GM19351 (cell line): ENCODE measurements at regions not wholly inside any gene's neighbourhood (a gene's known extent, or its start where the extent isn't known, plus 50 kb on each side); places are given as distances from the start of the nearest gene placed in this dataset.
"Not testable (repeated sequence)": the region's sequence is repeated elsewhere in the genome, so short reads cannot be mapped to it uniquely, and the experiment has no call there.

Experiments
- ATAC-seq: cut with Tn5 transposase; IDR thresholded peaks from one replicate; pipeline ENCODE4 v1.9.1; 2021; ENCODE audit warnings: mild to moderate bottlenecking, moderate library complexity; ENCODE audit not compliant: unreplicated experiment

- peak; percentile 42 for ATAC-seq
Measured at GRCh38 chr9:110008663-110009062, 199.3 kb downstream of the C9orf152 start.

DNA sequence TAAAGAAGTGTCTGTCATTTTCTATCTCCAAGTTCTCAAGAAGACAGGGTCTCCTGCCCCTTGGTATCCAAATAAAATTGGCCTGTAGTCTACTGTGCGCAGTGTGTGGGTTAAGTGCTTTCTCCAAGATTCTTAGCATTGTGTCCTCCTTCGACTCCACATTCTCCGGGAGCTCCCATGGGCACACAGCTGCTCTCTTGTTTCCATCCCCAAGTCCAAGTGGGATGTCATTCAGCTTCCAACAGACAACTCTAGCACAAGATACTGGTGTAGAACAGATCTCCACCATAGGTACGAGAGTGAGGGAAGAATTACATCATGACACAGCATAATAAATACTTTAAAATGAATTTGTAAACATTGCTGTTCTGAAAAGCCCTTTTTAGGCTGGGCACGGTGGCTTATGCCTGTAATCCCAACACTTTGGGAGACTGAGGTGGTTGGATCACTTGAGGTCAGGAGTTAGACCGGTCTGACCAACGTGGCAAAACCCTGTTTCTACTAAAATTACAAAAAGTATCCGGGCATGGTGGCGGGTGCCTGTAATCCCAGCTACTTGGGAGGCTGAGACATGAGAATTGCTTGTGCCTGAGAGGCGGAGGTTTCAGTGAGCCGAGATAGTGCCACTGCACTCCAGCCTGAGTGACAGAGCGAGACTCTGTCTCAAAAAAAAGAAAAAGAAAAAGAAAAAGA lies 196.2 kb downstream of the C9orf152 start:
- ATAC-seq = no peak

- ATAC-seq = no peak
Measured at GRCh38 chr9:110013064-110013463, 194.9 kb downstream of the C9orf152 start.

DNA sequence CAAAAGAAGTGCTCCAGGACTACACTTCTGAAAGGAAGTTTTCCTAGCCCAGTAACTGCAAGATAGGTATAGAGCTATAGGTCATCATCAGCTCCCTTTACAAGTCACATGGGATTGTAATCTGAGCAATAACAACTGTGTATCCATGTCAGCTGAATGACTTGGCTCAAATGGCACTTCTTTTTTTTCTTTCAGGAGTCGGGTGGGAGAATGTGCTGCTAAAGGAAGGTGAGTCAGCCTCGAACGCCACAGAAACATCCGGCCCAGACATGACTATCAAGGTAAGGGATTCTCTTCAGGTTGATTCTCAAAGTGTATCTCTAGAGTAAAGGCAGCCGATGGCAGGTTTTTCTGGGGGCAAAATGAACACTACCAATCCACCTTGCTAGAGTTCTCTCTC lies 192.2 kb downstream of the C9orf152 start:
- ATAC-seq = no peak

- ATAC-seq = no peak
Measured at GRCh38 chr9:110016340-110016739, 191.6 kb downstream of the C9orf152 start.

- not testable (repeated sequence) for ATAC-seq
Measured at GRCh38 chr9:110020216-110020615, 187.7 kb downstream of the C9orf152 start.

GRCh38 chr9:110021891-110022290 lies 186.1 kb downstream of the C9orf152 start:
- ATAC-seq = peak; percentile 97

DNA sequence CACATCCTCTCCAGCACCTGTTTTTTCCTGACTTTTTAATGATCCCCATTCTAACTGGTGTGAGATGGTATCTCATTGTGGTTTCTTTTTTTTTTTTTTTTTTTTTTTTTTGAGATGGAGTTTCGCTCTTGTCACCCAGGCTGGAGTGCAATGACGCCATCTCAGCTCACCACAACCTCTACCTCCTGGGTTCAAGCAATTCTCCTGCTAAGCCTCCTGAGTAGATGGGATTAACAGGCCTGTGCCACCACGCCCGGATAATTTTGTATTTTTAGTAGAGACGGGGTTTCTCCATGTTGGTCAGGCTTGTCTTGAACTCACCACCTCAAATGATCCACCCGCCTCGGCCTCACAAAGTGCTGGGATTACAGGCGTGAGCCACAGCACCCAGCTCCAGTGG lies 184.7 kb downstream of the C9orf152 start:
- ATAC-seq = not testable (repeated sequence)

DNA sequence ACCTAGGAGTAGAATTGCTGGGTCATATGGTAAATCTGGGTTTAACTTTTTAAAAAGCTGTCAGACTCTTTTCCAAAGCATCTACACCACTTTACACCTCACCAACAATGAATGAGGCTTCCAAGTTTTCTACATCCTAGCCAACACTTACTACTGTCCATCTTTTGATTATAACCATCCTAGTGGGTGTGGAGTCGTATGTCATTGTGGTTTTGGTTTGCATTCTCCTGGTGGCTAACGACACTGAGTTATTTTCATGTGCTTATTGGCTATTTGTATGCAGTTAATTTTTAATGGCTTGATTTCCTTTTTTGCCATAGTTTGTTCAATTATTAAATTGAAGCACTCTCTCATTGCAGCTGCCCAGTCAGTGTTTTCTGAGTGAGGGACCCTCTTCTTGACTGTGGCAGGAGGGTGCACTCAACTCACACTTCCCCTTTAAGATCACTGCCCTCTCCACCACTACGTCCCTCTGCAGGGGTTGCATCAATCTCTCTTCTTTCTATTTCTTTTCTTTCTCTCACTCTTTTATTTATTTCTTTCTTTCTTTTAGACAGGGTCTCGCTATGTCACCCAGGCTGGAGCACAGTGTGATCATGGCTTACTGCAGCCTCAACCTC lies 182.3 kb downstream of the C9orf152 start:
- no peak for ATAC-seq

DNA sequence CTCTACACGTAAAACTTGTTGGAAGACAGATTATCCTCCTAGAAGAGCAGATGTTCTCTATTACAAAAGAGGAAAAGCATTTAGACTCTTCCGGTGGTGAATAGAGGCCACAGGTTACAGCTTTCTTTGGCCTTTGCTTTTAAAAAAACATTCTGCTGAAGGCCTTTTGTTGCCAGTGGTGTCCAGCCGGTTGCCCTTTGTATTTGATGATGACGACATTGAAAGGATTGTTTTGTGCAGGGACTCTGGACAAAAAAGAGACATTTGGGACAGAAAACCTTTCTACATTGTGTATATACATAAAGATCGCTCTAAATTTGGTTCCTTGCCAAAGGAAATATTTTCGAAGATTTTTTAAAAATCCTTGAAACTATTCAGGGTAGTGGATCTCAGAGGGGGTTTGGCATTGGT lies 180.3 kb downstream of the C9orf152 start:
- ATAC-seq = no peak

- ATAC-seq = no peak
Measured at GRCh38 chr9:110028271-110028670, 179.7 kb downstream of the C9orf152 start.

GRCh38 chr9:110028676-110029075 lies 179.3 kb downstream of the C9orf152 start:
- ATAC-seq = no peak

- ATAC-seq = no peak
Measured at GRCh38 chr9:110029429-110029955, 178.5 kb downstream of the C9orf152 start.

DNA sequence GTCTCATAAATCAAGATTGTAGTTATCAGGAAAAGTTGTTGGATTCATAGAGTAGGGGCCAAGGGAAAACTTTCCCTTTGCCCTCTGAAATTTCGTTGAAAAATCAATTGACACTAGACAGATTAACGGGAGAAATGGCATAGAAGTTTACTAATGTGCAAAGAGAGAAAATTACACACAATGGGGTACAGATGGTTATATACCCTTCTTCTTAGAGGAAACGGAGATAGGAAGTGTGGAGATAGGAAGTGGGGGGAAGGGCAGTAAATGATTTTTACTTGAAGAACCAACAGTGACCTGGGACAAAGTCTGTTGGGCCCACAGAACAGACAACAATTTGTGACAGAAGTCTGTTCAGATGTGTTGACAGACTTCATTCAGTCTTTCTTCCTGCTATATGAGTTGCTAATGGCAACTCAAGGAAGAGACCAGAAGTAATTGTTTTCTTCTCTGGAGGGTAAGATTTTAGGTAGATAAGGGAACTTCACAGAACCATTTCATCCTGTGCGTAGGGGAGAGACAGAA lies 177.9 kb downstream of the C9orf152 start:
- ATAC-seq = no peak

GRCh38 chr9:110030632-110031031 lies 177.3 kb downstream of the C9orf152 start:
- no peak for ATAC-seq

- ATAC-seq = no peak
Measured at GRCh38 chr9:110031511-110032173, 176.3 kb downstream of the C9orf152 start.

GRCh38 chr9:110032532-110032931 lies 175.4 kb downstream of the C9orf152 start:
- ATAC-seq = not testable (repeated sequence)

- no peak for ATAC-seq
Measured at GRCh38 chr9:110033869-110034268, 174.1 kb downstream of the C9orf152 start.

GRCh38 chr9:110036286-110036685 lies 171.7 kb downstream of the C9orf152 start:
- no peak for ATAC-seq

DNA sequence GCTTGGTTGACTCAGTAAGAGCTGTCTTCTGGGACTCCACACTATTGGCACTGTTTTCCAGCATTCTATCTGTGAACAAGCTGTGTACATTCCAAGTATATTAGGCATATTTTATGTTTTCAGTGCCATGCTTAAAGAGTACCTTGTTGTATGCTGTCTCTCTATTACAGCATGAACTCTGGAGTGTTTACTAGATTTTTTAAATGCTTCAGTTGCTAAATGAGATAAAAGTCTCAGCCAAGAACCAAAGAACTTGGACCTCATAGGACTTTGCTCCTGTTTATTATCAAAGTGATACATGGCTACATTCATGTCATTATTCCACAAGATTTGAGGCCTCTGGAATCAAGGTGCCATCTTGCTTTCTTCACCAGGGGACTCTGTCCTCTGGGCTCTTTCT lies 167.2 kb downstream of the C9orf152 start:
- no peak for ATAC-seq

DNA sequence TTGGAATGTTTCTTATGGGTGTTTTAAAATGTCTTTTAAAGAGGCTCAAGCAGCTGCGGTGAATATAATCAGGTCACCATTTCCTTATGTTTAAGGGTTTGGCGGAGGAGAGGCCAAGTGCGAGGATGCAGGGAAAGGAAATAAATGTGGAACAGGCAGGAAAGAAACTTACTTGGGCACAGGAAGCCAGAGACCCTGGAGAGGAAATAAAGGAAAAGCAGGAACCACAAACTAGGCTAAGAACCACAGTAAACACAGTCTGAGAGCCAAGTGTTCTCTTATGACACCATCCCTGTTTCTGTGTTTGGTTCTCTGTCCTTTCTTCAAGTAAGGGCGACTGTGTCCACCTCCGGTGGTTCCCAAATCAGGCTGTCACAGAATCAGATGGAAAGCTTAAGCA lies 166.5 kb downstream of the C9orf152 start:
- no peak for ATAC-seq
